ENCODE measurements at regions not wholly inside any gene's neighbourhood (a gene's known extent, or its start where the extent isn't known, plus 50 kb on each side); places are given as distances from the start of the nearest gene placed in this dataset.

GRCh38 chr13:73684750-73685149, 449.5 kb downstream of the KLF12 start:
- no peaks in the 10 kb centered on the region for H3K27me3 ChIP-seq (ENCODE audit: control insufficient read depth in 1 of 2, insufficient read depth in 2 of 2, low read length in 2 of 2)
- ChIA-PET POLR2A (interaction anchor here (1.1 kb wide), 1 partner anchor 12 kb away, joined by 3 read pairs; no protein-coding TSS in a partner anchor), CTCF (no interaction called here)
- no peak for ATAC-seq (ENCODE audit: poor library complexity)
- Mint-ChIP-seq H3K4me3 (no peak overlapping the region), H3K27me3 (no peaks in the 10 kb centered on the region), H3K4me1 (ENCODE audit: low read depth) (no peaks in the 10 kb centered on the region), H3K27ac (no peak overlapping the region), H3K9me3 (no peaks in the 10 kb centered on the region), H3K36me3 (ENCODE audit: low read depth) (peaks cover 61% of the 10 kb centered on the region)
- H3K4me3 ChIP-seq (ENCODE audit: low read length), result no peak overlapping the region
- H3K36me3 ChIP-seq (ENCODE audit: insufficient read depth, low read length), result peaks cover 4% of the 10 kb centered on the region
- no peaks in the 10 kb centered on the region for H3K4me1 ChIP-seq (ENCODE audit: insufficient read depth, low read length)
- H3K9me3 ChIP-seq (ENCODE audit: control insufficient read depth in 1 of 2, insufficient read depth in 1 of 2, low read length in 2 of 2), result no peaks in the 10 kb centered on the region
- no peak overlapping the region for H3K27ac ChIP-seq (ENCODE audit: low read depth in 1 of 2, low read length in 2 of 2)
- TF ChIP-seq, protein P1, sequence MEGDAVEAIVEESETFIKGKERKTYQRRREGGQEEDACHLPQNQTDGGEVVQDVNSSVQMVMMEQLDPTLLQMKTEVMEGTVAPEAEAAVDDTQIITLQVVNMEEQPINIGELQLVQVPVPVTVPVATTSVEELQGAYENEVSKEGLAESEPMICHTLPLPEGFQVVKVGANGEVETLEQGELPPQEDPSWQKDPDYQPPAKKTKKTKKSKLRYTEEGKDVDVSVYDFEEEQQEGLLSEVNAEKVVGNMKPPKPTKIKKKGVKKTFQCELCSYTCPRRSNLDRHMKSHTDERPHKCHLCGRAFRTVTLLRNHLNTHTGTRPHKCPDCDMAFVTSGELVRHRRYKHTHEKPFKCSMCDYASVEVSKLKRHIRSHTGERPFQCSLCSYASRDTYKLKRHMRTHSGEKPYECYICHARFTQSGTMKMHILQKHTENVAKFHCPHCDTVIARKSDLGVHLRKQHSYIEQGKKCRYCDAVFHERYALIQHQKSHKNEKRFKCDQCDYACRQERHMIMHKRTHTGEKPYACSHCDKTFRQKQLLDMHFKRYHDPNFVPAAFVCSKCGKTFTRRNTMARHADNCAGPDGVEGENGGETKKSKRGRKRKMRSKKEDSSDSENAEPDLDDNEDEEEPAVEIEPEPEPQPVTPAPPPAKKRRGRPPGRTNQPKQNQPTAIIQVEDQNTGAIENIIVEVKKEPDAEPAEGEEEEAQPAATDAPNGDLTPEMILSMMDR (IDR thresholded peaks at IDR 0.05), result no peak
- no peak for DNase-seq
- intact Hi-C loops (cut with DNase I, micrococcal nuclease), result no loop called here

GRCh38 chr13:73684286-73684685, 449.9 kb downstream of the KLF12 start:
- Histone ChIP-seq H3K4me1 (ENCODE audit: insufficient read depth, low read length) (no peaks in the 10 kb centered on the region), H3K36me3 (ENCODE audit: insufficient read depth, low read length) (peaks cover 4% of the 10 kb centered on the region), H3K4me3 (ENCODE audit: low read length) (no peak overlapping the region), H3K27me3 (ENCODE audit: control insufficient read depth in 1 of 2, insufficient read depth in 2 of 2, low read length in 2 of 2) (no peaks in the 10 kb centered on the region), H3K27ac (ENCODE audit: low read depth in 1 of 2, low read length in 2 of 2) (no peak overlapping the region), H3K9me3 (ENCODE audit: control insufficient read depth in 1 of 2, insufficient read depth in 1 of 2, low read length in 2 of 2) (no peaks in the 10 kb centered on the region)
- POLR2A ChIA-PET, result interaction anchor here (0.8 to 1.1 kb wide), 2 partner anchors 12 to 163 kb away, joined by 3 read pairs; no protein-coding TSS in a partner anchor
- Mint-ChIP-seq H3K36me3 (ENCODE audit: low read depth) (peaks cover 57% of the 10 kb centered on the region), H3K27me3 (no peaks in the 10 kb centered on the region), H3K4me3 (no peak overlapping the region), H3K9me3 (no peaks in the 10 kb centered on the region), H3K27ac (no peak overlapping the region), H3K4me1 (ENCODE audit: low read depth) (no peaks in the 10 kb centered on the region)
- CTCF ChIA-PET, result interaction anchor here (0.9 kb wide), 1 partner anchor 30 kb away, joined by 3 read pairs; no protein-coding TSS in a partner anchor
- TF ChIP-seq, protein P1 (IDR thresholded peaks at IDR 0.05), result no peak
- DNase-seq (no peak), ATAC-seq (ENCODE audit: poor library complexity) (no peak)
- intact Hi-C loops (cut with DNase I, micrococcal nuclease), result no loop called here

GRCh38 chr13:73683746-73684145, 450.5 kb downstream of the KLF12 start:
- Histone ChIP-seq H3K4me3 (ENCODE audit: low read length) (no peak overlapping the region), H3K27me3 (ENCODE audit: control insufficient read depth in 1 of 2, insufficient read depth in 2 of 2, low read length in 2 of 2) (no peaks in the 10 kb centered on the region), H3K4me1 (ENCODE audit: insufficient read depth, low read length) (no peaks in the 10 kb centered on the region), H3K36me3 (ENCODE audit: insufficient read depth, low read length) (no peaks in the 10 kb centered on the region), H3K9me3 (ENCODE audit: control insufficient read depth in 1 of 2, insufficient read depth in 1 of 2, low read length in 2 of 2) (no peaks in the 10 kb centered on the region), H3K27ac (ENCODE audit: low read depth in 1 of 2, low read length in 2 of 2) (no peak overlapping the region)
- Mint-ChIP-seq H3K4me3 (no peak overlapping the region), H3K27me3 (no peaks in the 10 kb centered on the region), H3K27ac (no peak overlapping the region), H3K4me1 (ENCODE audit: low read depth) (no peaks in the 10 kb centered on the region), H3K36me3 (ENCODE audit: low read depth) (peaks cover 51% of the 10 kb centered on the region), H3K9me3 (no peaks in the 10 kb centered on the region)
- ChIA-PET CTCF (interaction anchor here (0.9 kb wide), 1 partner anchor 31 kb away, joined by 3 read pairs; no protein-coding TSS in a partner anchor), POLR2A (interaction anchor here (0.8 to 1.1 kb wide), 2 partner anchors 13 to 162 kb away, joined by 3 read pairs; no protein-coding TSS in a partner anchor)
- ATAC-seq (ENCODE audit: poor library complexity), result no peak
- DNase-seq, result no peak
- intact Hi-C loops (cut with DNase I, micrococcal nuclease), result no loop called here
- TF ChIP-seq, protein P1 (IDR thresholded peaks at IDR 0.05), result no peak
